ENCODE measurements at regions not wholly inside any gene's neighbourhood (a gene's known extent, or its start where the extent isn't known, plus 50 kb on each side); places are given as distances from the start of the nearest gene placed in this dataset.

- TF ChIP-seq, protein P1, sequence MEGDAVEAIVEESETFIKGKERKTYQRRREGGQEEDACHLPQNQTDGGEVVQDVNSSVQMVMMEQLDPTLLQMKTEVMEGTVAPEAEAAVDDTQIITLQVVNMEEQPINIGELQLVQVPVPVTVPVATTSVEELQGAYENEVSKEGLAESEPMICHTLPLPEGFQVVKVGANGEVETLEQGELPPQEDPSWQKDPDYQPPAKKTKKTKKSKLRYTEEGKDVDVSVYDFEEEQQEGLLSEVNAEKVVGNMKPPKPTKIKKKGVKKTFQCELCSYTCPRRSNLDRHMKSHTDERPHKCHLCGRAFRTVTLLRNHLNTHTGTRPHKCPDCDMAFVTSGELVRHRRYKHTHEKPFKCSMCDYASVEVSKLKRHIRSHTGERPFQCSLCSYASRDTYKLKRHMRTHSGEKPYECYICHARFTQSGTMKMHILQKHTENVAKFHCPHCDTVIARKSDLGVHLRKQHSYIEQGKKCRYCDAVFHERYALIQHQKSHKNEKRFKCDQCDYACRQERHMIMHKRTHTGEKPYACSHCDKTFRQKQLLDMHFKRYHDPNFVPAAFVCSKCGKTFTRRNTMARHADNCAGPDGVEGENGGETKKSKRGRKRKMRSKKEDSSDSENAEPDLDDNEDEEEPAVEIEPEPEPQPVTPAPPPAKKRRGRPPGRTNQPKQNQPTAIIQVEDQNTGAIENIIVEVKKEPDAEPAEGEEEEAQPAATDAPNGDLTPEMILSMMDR (IDR thresholded peaks at IDR 0.05) = no peak
- no peak for TF ChIP-seq POLR2A (IDR thresholded peaks at IDR 0.05)
Observed at GRCh38 chrX:16368696-16369095, 201.4 kb downstream of the MAGEB17 start.

All from body of pancreas (tissue), 4 donors.